Gastroesophageal sphincter (tissue), 4 donors: ENCODE measurements at regions not wholly inside any gene's neighbourhood (a gene's known extent, or its start where the extent isn't known, plus 50 kb on each side); places are given as distances from the start of the nearest gene placed in this dataset.

ENCODE experiments used
- ATAC-seq: fragments of 150-250 bp; one replicate; pipeline ENCODE4 v1.9.1; 2016; ENCODE audit warnings: mild to moderate bottlenecking, moderate library complexity
- H3K27ac ChIP-seq, 4 donors: fragments of 200-600 bp; sonication (generic) in 3 of 4; 1 replicate in 3 of 4; 2 replicates in 1 of 4; pipeline ENCODE4 v1.5.1; 2016 to 2019
- H3K27me3 ChIP-seq: fragments of 200-600 bp; sonication (generic); one replicate; pipeline ENCODE4 v1.5.1; 2019
- H3K36me3 ChIP-seq, 2 donors: fragments of 200-600 bp; sonication (generic); one replicate each; pipeline ENCODE4 v1.5.1; 2019; ENCODE audit warnings: control low read depth in 1 of 2
- H3K4me1 ChIP-seq, 3 donors: fragments of 200-600 bp; sonication (generic); 1 replicate in 2 of 3; 2 replicates in 1 of 3; pipeline ENCODE4 v1.5.1; 2016 to 2019; ENCODE audit warnings: control low read depth in 2 of 3
- H3K4me3 ChIP-seq, 2 donors: fragments of 200-600 bp; sonication (generic); one replicate each; pipeline ENCODE4 v1.5.1; 2019; ENCODE audit warnings: mild to moderate bottlenecking in 1 of 2, moderate library complexity in 1 of 2
- H3K9me3 ChIP-seq, 3 donors: fragments of 200-600 bp; sonication (generic); one replicate each; pipeline ENCODE4 v1.5.1; 2017 to 2019; ENCODE audit warnings: control low read depth in 2 of 3
- CTCF ChIP-seq, 4 experiments: fragments of 200-600 bp in 2 of 4; fragments of 450-650 bp in 2 of 4; sonication (generic) in 1 of 4; IDR thresholded peaks; one replicate each; pipeline ENCODE4 v1.5.1; 2017 to 2019; ENCODE audit warnings: antibody characterized with exemption in 4 of 4, mild to moderate bottlenecking in 2 of 4, moderate library complexity in 2 of 4
- EP300 ChIP-seq: sonication (generic); formaldehyde crosslinking; IDR thresholded peaks from one replicate; pipeline ENCODE4 v1.6.1; 2017; ENCODE audit warnings: antibody characterized with exemption, mild to moderate bottlenecking
- POLR2A ChIP-seq, 2 donors: fragments of 450-650 bp; IDR thresholded peaks; one replicate each; pipeline ENCODE4 v1.6.1; 2017; ENCODE audit warnings: antibody characterized with exemption in 2 of 2, mild to moderate bottlenecking in 2 of 2, moderate library complexity in 1 of 2
- POLR2AphosphoS5 ChIP-seq: sonication (generic); formaldehyde crosslinking; IDR thresholded peaks from one replicate; pipeline ENCODE4 v1.6.1; 2017; ENCODE audit warnings: antibody characterized with exemption
- WGBS, 2 donors: methylation state at CpG; one replicate each; pipeline ENCODE4 v1.1.5; 2018; ENCODE audit warnings: low coverage in 1 of 2; 5-methylcytosine and 5-hydroxymethylcytosine counted together

- Histone ChIP-seq H3K27ac (no peak overlapping the region), H3K9me3 (no peaks in the 10 kb centered on the region), H3K4me3 (no peak overlapping the region), H3K27me3 (no peaks in the 10 kb centered on the region), H3K36me3 (no peaks in the 10 kb centered on the region), H3K4me1 (no peaks in the 10 kb centered on the region)
- 88 to 90% methylated on average over 4 of the region's 4 CpGs for WGBS, 2 donors
- TF ChIP-seq POLR2AphosphoS5 (no peak), POLR2A (IDR thresholded peaks at IDR 0.05) (no peak), EP300 (no peak), CTCF (IDR thresholded peaks at IDR 0.05) (no peak)
- no peak for ATAC-seq
Observed at GRCh38 chr9:84592918-84593317, 76.6 kb upstream of the NTRK2 start.

GRCh38 chr9:84593352-84593751 is 76.2 kb upstream of the NTRK2 start:
- Histone ChIP-seq H3K36me3 (no peaks in the 10 kb centered on the region), H3K9me3 (no peaks in the 10 kb centered on the region), H3K4me1 (no peaks in the 10 kb centered on the region), H3K27ac (no peak overlapping the region), H3K27me3 (no peaks in the 10 kb centered on the region), H3K4me3 (no peak overlapping the region)
- 62 to 72% methylated on average over 4 of the region's 4 CpGs for WGBS, 2 donors
- TF ChIP-seq POLR2AphosphoS5 (no peak), POLR2A (IDR thresholded peaks at IDR 0.05) (no peak), EP300 (no peak), CTCF (IDR thresholded peaks at IDR 0.05) (no peak)
- no peak for ATAC-seq

- 55 to 56% methylated on average over 2 of the region's 2 CpGs for WGBS, 2 donors
- H3K27me3 ChIP-seq, result peaks cover 6% of the 10 kb centered on the region
- no peak overlapping the region for H3K27ac ChIP-seq
- no peaks in the 10 kb centered on the region for H3K9me3 ChIP-seq
- H3K4me1 ChIP-seq, result no peaks in the 10 kb centered on the region
- no peak for ATAC-seq
- TF ChIP-seq POLR2AphosphoS5 (no peak), POLR2A (IDR thresholded peaks at IDR 0.05) (no peak), EP300 (no peak), CTCF (IDR thresholded peaks at IDR 0.05) (no peak)
- no peaks in the 10 kb centered on the region for H3K36me3 ChIP-seq
- H3K4me3 ChIP-seq, result no peak overlapping the region
Observed at GRCh38 chr9:84597131-84597530, 72.4 kb upstream of the NTRK2 start.

GRCh38 chr9:84598921-84599636 is 70.5 kb upstream of the NTRK2 start:
- Histone ChIP-seq H3K36me3 (no peaks in the 10 kb centered on the region), H3K9me3 (no peaks in the 10 kb centered on the region), H3K4me3 (no peak overlapping the region), H3K4me1 (no peaks in the 10 kb centered on the region), H3K27me3 (peaks cover 6% of the 10 kb centered on the region), H3K27ac (no peak overlapping the region)
- TF ChIP-seq CTCF (IDR thresholded peaks at IDR 0.05), result no peak
- TF ChIP-seq POLR2AphosphoS5, result no peak
- no peak for TF ChIP-seq EP300
- TF ChIP-seq POLR2A (IDR thresholded peaks at IDR 0.05), result no peak
- ATAC-seq, result no peak
- WGBS, 2 donors, result 61 to 88% methylated on average over 3 to 6 of the region's 6 CpGs

GRCh38 chr9:84600739-84601138 is 68.8 kb upstream of the NTRK2 start:
- Histone ChIP-seq H3K27me3 (peaks cover 6% of the 10 kb centered on the region), H3K27ac (no peak overlapping the region), H3K4me1 (no peaks in the 10 kb centered on the region), H3K4me3 (no peak overlapping the region), H3K9me3 (no peaks in the 10 kb centered on the region), H3K36me3 (no peaks in the 10 kb centered on the region)
- no peak for TF ChIP-seq EP300
- no peak for TF ChIP-seq POLR2A (IDR thresholded peaks at IDR 0.05)
- TF ChIP-seq CTCF (IDR thresholded peaks at IDR 0.05), result no peak
- no peak for TF ChIP-seq POLR2AphosphoS5
- no peak for ATAC-seq
- WGBS, 2 donors, result 55 to 68% methylated on average over 3 to 4 of the region's 4 CpGs
